T-cell (primary cell): ENCODE measurements at regions not wholly inside any gene's neighbourhood (a gene's known extent, or its start where the extent isn't known, plus 50 kb on each side); places are given as distances from the start of the nearest gene placed in this dataset.

Experiments used
- ATAC-seq, 4 experiments: fragments of 200-7000 bp in 3 of 4; fragments of 150-1000 bp in 1 of 4; cut with Tn5 transposase; replicated peaks in 1 of 4; 1 replicate in 3 of 4; 2 replicates in 1 of 4; pipeline ENCODE4 v1.10.0; 2021; ENCODE audit warnings: moderate library complexity in 3 of 4, mild to moderate bottlenecking in 2 of 4, moderate number of reproducible peaks in 1 of 4
- CTCF ChIA-PET, 2 donors: fragments of 300-600 bp; sonication (Branson Sonifier 250); formaldehyde crosslinking; loops; one replicate each; lab custom pipeline; 2022; ENCODE audit warnings: antibody characterized with exemption in 2 of 2; lab: Charles Lee
- POLR2A ChIA-PET, 2 donors: fragments of 300-600 bp; sonication (Branson Sonifier 250); formaldehyde crosslinking; loops; one replicate each; lab custom pipeline; 2022; ENCODE audit warnings: antibody characterized with exemption in 2 of 2; lab: Charles Lee
- DNase-seq, 35 experiments: peaks; one replicate each; pipeline versions ENCODE4 v3.0.0 to v3.0.0-alpha.2; 2013 to 2023
- H3K27ac ChIP-seq: one replicate; pipeline ENCODE4 v1.5.1; 2013; ENCODE audit warnings: low read length
- H3K27me3 ChIP-seq, 2 experiments: replicated peaks in 1 of 2; 1 replicate in 1 of 2; 2 replicates in 1 of 2; pipeline versions ENCODE4 v1.6.1 to v1.7.0; 2013; ENCODE audit warnings: low read length in 1 of 2, mixed read lengths in 1 of 2; ENCODE audit not compliant: control insufficient read depth in 2 of 2, insufficient read depth in 2 of 2; ENCODE audit errors: extremely low read depth in 1 of 2
- H3K36me3 ChIP-seq, 2 donors: 1 replicate in 1 of 2; 2 replicates in 1 of 2; pipeline versions ENCODE4 v1.6.1 to v1.7.0; 2013; ENCODE audit warnings: low read length in 1 of 2; ENCODE audit not compliant: control insufficient read depth in 2 of 2, insufficient read depth in 1 of 2; ENCODE audit errors: extremely low read depth in 1 of 2
- H3K4me1 ChIP-seq, 2 experiments: 1 replicate in 1 of 2; 2 replicates in 1 of 2; pipeline versions ENCODE4 v1.6.1 to v1.7.0; 2013; ENCODE audit warnings: low read length in 2 of 2, mixed read lengths in 1 of 2; ENCODE audit not compliant: insufficient read depth in 2 of 2, control insufficient read depth in 1 of 2; ENCODE audit errors: extremely low read depth in 1 of 2
- H3K4me3 ChIP-seq, 2 donors: 1 replicate in 1 of 2; 2 replicates in 1 of 2; pipeline versions ENCODE4 v1.5.1 to v1.7.0; 2013; ENCODE audit warnings: mild to moderate bottlenecking in 2 of 2, low read length in 1 of 2, moderate library complexity in 1 of 2; ENCODE audit not compliant: control insufficient read depth in 1 of 2; ENCODE audit errors: extremely low read depth in 1 of 2
- H3K9me3 ChIP-seq: 2 replicates; pipeline ENCODE4 v1.7.0; 2013
- H3K27ac Mint-ChIP-seq, 2 donors: one replicate each; pipeline ENCODE4 v1.8.0; 2020 to 2021; ENCODE audit warnings: mild to moderate bottlenecking in 2 of 2, mixed read lengths in 2 of 2
- H3K27me3 Mint-ChIP-seq, 2 donors: one replicate each; pipeline ENCODE4 v1.8.0; 2021 to 2022; ENCODE audit warnings: mixed read lengths in 2 of 2
- H3K36me3 Mint-ChIP-seq: one replicate; pipeline ENCODE4 v1.8.0; 2021; ENCODE audit warnings: mixed read lengths
- H3K4me1 Mint-ChIP-seq, 3 donors: one replicate each; pipeline ENCODE4 v1.8.0; 2020 to 2022; ENCODE audit warnings: mixed read lengths in 3 of 3, mild to moderate bottlenecking in 1 of 3
- H3K4me3 Mint-ChIP-seq, 3 donors: one replicate each; pipeline ENCODE4 v1.8.0; 2020 to 2022; ENCODE audit warnings: mild to moderate bottlenecking in 3 of 3, mixed read lengths in 3 of 3, moderate library complexity in 3 of 3
- H3K9me3 Mint-ChIP-seq, 3 donors: one replicate each; pipeline ENCODE4 v1.8.0; 2020 to 2022; ENCODE audit warnings: mixed read lengths in 3 of 3
- WGBS: methylation state at CpG from one replicate; pipeline ENCODE4 v1.1.5; 2013; ENCODE audit warnings: missing lambda C conversion rate; ENCODE audit not compliant: insufficient coverage; 5-methylcytosine and 5-hydroxymethylcytosine counted together

- H3K4me3 ChIP-seq: no peak overlapping the region
- no peaks in the 10 kb centered on the region for H3K4me1 ChIP-seq
- H3K27me3 ChIP-seq: no peaks in the 10 kb centered on the region
- Mint-ChIP-seq H3K4me1 (no peaks in the 10 kb centered on the region), H3K4me3 (no peak overlapping the region), H3K27me3 (peaks cover 5 to 18% of the 10 kb centered on the region in 2 donors), H3K9me3 (no peaks in the 10 kb centered on the region), H3K27ac (no peak overlapping the region), H3K36me3 (no peaks in the 10 kb centered on the region)
- ATAC-seq: no peak
- H3K9me3 ChIP-seq: no peaks in the 10 kb centered on the region
- H3K27ac ChIP-seq: no peak overlapping the region
- DNase-seq: no peak
- WGBS: 43% methylated on average over 1 of the region's 3 CpGs
- CTCF ChIA-PET: no interaction called here
- POLR2A ChIA-PET: no interaction called here
- H3K36me3 ChIP-seq: no peaks in the 10 kb centered on the region
Observed at GRCh38 chr9:85114799-85115198, 445.3 kb downstream of the NTRK2 start.

DNA sequence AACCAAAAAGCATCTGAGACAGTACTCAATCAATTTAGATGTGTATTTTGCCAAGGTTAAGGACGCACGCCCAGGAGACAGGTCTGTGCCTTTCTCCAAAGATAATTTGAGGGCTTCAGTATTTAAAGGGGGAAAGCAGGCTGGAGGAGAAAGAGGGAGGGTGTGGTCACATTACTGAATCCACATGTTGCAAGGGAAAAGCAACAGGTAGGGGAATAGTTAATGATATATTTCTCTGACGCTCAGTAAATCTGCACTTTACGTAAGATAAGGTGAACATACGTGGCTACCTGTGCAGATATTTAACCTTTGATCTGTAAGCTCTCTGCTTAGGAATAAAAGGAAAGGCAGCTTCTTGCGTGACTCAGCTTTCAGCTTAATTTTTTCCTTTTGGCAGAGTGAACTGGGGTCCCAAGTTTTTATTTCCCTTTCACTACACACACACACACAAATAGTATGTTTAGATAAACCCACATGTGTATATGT, 443.4 kb downstream of the NTRK2 start:
- Histone ChIP-seq H3K27me3 (no peaks in the 10 kb centered on the region), H3K4me3 (no peak overlapping the region), H3K36me3 (no peaks in the 10 kb centered on the region), H3K9me3 (no peaks in the 10 kb centered on the region), H3K27ac (no peak overlapping the region), H3K4me1 (no peaks in the 10 kb centered on the region)
- 70% methylated on average over 4 of the region's 6 CpGs for WGBS
- ChIA-PET CTCF (no interaction called here), POLR2A (no interaction called here)
- DNase-seq (no peak), ATAC-seq (no peak)
- H3K27me3 Mint-ChIP-seq: peaks cover 6 to 19% of the 10 kb centered on the region in 2 donors
- no peaks in the 10 kb centered on the region for H3K9me3 Mint-ChIP-seq
- no peak overlapping the region for H3K27ac Mint-ChIP-seq
- no peaks in the 10 kb centered on the region for H3K36me3 Mint-ChIP-seq
- no peaks in the 10 kb centered on the region for H3K4me1 Mint-ChIP-seq
- no peak overlapping the region for H3K4me3 Mint-ChIP-seq

DNA sequence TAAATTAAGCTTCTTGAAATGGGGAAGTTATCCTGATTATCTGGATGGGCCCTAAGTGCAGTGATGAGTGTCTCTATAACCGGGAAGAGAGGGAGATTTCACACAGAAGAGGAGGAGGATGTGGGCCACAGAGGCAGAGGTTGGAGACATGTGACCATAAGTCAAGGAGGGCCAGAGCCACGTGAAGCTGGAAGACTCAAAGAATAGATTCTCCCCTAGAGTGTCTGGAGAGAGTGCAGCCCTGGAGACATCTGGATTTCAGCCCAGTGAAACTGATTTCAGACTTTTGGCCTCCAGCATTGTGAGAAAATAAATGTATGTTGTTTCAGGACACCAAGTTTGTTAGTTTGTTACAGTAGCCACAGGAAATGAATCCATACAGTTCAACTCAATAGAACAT, 442.9 kb downstream of the NTRK2 start:
- CTCF ChIA-PET: no interaction called here
- Histone ChIP-seq H3K4me1 (no peaks in the 10 kb centered on the region), H3K4me3 (no peak overlapping the region), H3K36me3 (no peaks in the 10 kb centered on the region), H3K27ac (no peak overlapping the region), H3K9me3 (no peaks in the 10 kb centered on the region), H3K27me3 (no peaks in the 10 kb centered on the region)
- ATAC-seq (no peak), DNase-seq (no peak)
- Mint-ChIP-seq H3K4me1 (no peaks in the 10 kb centered on the region), H3K36me3 (no peaks in the 10 kb centered on the region), H3K4me3 (no peak overlapping the region), H3K27me3 (peaks cover 4 to 19% of the 10 kb centered on the region in 2 donors), H3K27ac (no peak overlapping the region), H3K9me3 (no peaks in the 10 kb centered on the region)
- 67% methylated on average over 2 of the region's 2 CpGs for WGBS
- POLR2A ChIA-PET: no interaction called here

- ChIA-PET CTCF (no interaction called here), POLR2A (no interaction called here)
- H3K4me1 ChIP-seq: no peaks in the 10 kb centered on the region
- no peaks in the 10 kb centered on the region for H3K9me3 ChIP-seq
- H3K4me3 Mint-ChIP-seq: no peak overlapping the region
- H3K36me3 ChIP-seq: no peaks in the 10 kb centered on the region
- no peaks in the 10 kb centered on the region for H3K9me3 Mint-ChIP-seq
- H3K4me3 ChIP-seq: no peak overlapping the region
- no peak for DNase-seq
- no peaks in the 10 kb centered on the region for H3K4me1 Mint-ChIP-seq
- peaks cover 7 to 9% of the 10 kb centered on the region in 2 donors for H3K27me3 Mint-ChIP-seq
- H3K27me3 ChIP-seq: no peaks in the 10 kb centered on the region
- H3K27ac ChIP-seq: no peak overlapping the region
- no peaks in the 10 kb centered on the region for H3K36me3 Mint-ChIP-seq
- ATAC-seq: no peak
- no peak overlapping the region for H3K27ac Mint-ChIP-seq
Observed at GRCh38 chr9:85108746-85109145, 439.2 kb downstream of the NTRK2 start.

DNA sequence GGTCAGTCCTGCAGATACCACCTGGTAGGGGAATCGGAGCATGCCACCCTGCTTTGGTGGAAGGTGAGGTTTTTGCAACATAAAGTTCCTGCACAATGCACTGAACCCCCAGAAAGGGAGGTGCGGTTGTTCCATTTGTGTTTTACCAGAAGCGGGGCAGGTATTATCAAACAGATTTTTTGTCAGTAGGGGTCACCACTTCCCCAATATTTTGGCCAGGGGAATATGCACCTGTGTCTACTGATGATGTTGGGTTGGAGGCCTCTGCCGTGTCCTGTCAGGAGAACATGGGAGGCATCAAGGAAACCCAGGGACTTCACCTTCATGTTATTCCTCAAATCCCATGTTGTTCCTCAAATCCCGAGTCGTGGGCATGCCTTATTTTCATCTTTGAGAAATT, 438.7 kb downstream of the NTRK2 start:
- CTCF ChIA-PET: no interaction called here
- POLR2A ChIA-PET: no interaction called here
- Histone ChIP-seq H3K9me3 (no peaks in the 10 kb centered on the region), H3K4me3 (no peak overlapping the region), H3K4me1 (no peaks in the 10 kb centered on the region), H3K27ac (no peak overlapping the region), H3K36me3 (no peaks in the 10 kb centered on the region), H3K27me3 (no peaks in the 10 kb centered on the region)
- Mint-ChIP-seq H3K27ac (no peak overlapping the region), H3K4me3 (no peak overlapping the region), H3K36me3 (no peaks in the 10 kb centered on the region), H3K4me1 (no peaks in the 10 kb centered on the region), H3K27me3 (peaks cover 7 to 9% of the 10 kb centered on the region in 2 donors), H3K9me3 (no peaks in the 10 kb centered on the region)
- no peak for DNase-seq
- ATAC-seq: no peak
- WGBS: 83% methylated on average over 1 of the region's 6 CpGs

DNA sequence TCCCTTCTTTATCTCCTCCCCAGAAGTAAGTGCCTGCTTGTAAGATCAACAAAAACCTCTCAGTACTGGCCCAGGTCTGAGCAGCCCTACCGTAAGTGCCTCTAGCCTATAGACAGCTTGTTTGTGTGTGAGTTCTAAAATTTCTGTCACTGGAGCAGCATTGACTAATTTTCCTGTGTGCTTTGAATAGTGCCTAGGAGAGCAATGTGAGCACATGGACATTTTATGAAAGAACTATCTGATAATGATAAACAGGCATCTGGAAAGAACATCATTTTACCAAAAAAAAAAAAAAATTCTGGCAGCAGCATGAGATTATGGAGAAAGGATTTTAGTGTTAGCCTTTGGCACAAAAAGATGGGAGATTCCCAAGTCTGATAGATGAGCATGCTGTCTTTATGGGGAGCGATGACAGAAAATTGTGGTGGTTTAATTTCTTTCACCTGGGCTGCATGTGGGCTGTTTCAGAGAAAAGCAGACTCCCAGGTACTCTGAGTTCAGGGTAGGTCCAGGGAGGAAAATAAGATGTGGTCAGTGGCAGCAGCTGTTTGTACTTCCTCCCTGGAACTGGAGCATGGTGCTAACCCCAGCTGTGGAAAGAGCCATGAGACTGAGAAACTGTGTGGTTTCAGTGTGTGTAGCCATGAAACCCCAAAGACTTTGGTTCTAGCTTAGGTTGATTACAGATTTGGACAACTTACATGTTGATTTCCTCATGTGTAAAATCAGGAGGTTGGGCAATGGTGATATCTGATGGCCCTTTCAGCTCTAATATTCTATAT, 419.9 kb downstream of the NTRK2 start:
- no peaks in the 10 kb centered on the region for H3K9me3 ChIP-seq
- CTCF ChIA-PET: no interaction called here
- no peak overlapping the region for H3K4me3 Mint-ChIP-seq
- no peaks in the 10 kb centered on the region for H3K4me1 ChIP-seq
- H3K9me3 Mint-ChIP-seq: peaks cover 0 to 8% (median 2%) of the 10 kb centered on the region in 3 donors
- no peaks in the 10 kb centered on the region for H3K4me1 Mint-ChIP-seq
- H3K36me3 ChIP-seq: no peaks in the 10 kb centered on the region
- no peak for ATAC-seq
- H3K27me3 Mint-ChIP-seq: peaks cover 0 to 3% of the 10 kb centered on the region in 2 donors
- H3K27ac Mint-ChIP-seq: no peak overlapping the region
- H3K27me3 ChIP-seq: no peaks in the 10 kb centered on the region
- no peak for DNase-seq
- WGBS: no CpG with 5 or more reads among the region's 2 CpGs
- no peaks in the 10 kb centered on the region for H3K36me3 Mint-ChIP-seq
- no peak overlapping the region for H3K27ac ChIP-seq
- POLR2A ChIA-PET: no interaction called here
- H3K4me3 ChIP-seq: no peak overlapping the region
